ENCODE measurements at regions not wholly inside any gene's neighbourhood (a gene's known extent, or its start where the extent isn't known, plus 50 kb on each side); places are given as distances from the start of the nearest gene placed in this dataset.

- TF ChIP-seq BHLHE40 (IDR thresholded peaks at IDR 0.05; ENCODE audit: borderline replicate concordance) (no peak), LEF1 (IDR thresholded peaks at IDR 0.05; ENCODE audit: borderline replicate concordance) (no peak), ELF4 (IDR thresholded peaks at IDR 0.05) (no peak), HDGF (IDR thresholded peaks at IDR 0.05; ENCODE audit: borderline replicate concordance) (no peak), ARNT (IDR thresholded peaks at IDR 0.05) (no peak), TARDBP (IDR thresholded peaks at IDR 0.05) (no peak), SP1 (IDR thresholded peaks at IDR 0.05) (no peak), FOXM1 (IDR thresholded peaks at IDR 0.05; ENCODE audit: borderline replicate concordance) (no peak), CTBP1 (IDR thresholded peaks at IDR 0.05; ENCODE audit: borderline replicate concordance) (no peak), FOXK2 (IDR thresholded peaks at IDR 0.05) (no peak), PKNOX1 (IDR thresholded peaks at IDR 0.05) (no peak)
These were observed 203.5 kb upstream of the MTNR1B start for GRCh38 chr11:92765965-92766371.

All from HEK293T (cell line).